Skeletal muscle cell (primary cell): ENCODE measurements at regions not wholly inside any gene's neighbourhood (a gene's known extent, or its start where the extent isn't known, plus 50 kb on each side); places are given as distances from the start of the nearest gene placed in this dataset.

Experiments used
- DNase-seq: peaks from one replicate; pipeline ENCODE4 v3.0.0-alpha.2; 2010; ENCODE audit warnings: low read depth
- H3K4me3 ChIP-seq: 2 replicates; pipeline ENCODE4 v1.5.1; 2011; ENCODE audit warnings: low read depth, mild to moderate bottlenecking, control low read depth, low read length, moderate library complexity

- no peak overlapping the region for H3K4me3 ChIP-seq
- no peak for DNase-seq
Observed at GRCh38 chr12:41983856-41984255, 160.8 kb downstream of the GXYLT1 start.

- no peak overlapping the region for H3K4me3 ChIP-seq
- DNase-seq = no peak
Observed at GRCh38 chr12:41983394-41983793, 161.3 kb downstream of the GXYLT1 start.

GRCh38 chr12:41981758-41982157 is 162.9 kb downstream of the GXYLT1 start:
- no peak overlapping the region for H3K4me3 ChIP-seq
- DNase-seq = no peak

GRCh38 chr12:41981013-41981412 is 163.7 kb downstream of the GXYLT1 start:
- H3K4me3 ChIP-seq = no peak overlapping the region
- no peak for DNase-seq

DNA sequence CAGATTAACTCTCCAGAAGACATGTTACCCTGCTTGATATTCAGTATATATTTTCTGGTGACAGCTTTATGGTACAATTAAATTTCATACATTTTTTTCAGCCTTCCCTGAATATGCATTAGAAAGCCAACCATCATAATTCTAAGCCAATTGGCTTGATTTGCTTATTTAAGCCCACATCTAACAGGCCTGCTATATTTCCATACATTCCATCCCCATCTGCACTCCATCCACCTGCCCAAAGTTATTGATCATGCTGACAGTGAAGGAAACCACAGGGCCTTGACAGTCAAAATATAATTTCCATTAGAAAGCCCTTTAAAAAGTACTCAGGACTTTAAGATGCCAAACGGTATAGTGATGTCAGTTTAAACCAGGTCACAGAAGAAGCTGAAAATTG is 164.3 kb downstream of the GXYLT1 start:
- H3K4me3 ChIP-seq = no peak overlapping the region
- DNase-seq = no peak

DNA sequence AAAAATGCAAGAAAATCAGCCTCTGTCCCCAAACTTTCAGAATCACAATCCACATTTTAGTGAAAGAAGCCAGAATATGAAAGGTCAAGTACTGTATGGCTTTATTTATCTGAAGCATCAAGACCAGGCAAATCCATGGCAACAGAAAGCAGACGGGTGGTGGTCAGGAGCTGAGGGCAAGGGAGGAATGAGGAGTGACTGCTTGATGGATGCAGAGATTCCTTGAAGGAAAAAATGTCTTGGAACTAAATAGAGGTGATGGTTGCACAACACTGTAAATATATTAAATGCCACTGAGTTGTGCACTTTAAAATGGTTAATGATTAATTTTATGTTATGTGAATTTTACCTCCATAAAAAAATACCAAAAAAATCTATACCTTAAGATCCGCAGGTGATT is 165.1 kb downstream of the GXYLT1 start:
- H3K4me3 ChIP-seq = no peak overlapping the region
- no peak for DNase-seq

GRCh38 chr12:41972598-41972997 is 172.1 kb downstream of the GXYLT1 start:
- no peak overlapping the region for H3K4me3 ChIP-seq
- no peak for DNase-seq

DNA sequence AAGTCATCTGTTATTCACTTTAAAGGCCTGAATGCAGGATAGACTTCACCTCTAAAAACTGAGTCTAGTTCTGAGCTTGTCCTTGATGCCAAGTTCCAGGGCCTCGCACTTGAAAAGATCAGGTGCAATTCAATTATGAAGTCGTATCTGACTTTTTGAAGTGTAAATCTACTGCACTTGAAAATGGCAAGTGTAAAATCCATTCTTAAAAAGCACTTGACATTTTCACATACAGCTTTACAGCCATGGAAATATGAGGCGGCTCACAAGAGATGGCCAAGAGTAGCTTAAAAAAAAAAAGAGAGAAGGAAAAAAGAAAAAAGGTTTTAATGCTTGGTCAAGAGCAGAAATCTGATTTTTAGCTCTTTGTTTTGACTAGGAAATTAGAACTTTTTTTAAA is 172.5 kb downstream of the GXYLT1 start:
- H3K4me3 ChIP-seq = no peak overlapping the region
- DNase-seq = no peak

DNA sequence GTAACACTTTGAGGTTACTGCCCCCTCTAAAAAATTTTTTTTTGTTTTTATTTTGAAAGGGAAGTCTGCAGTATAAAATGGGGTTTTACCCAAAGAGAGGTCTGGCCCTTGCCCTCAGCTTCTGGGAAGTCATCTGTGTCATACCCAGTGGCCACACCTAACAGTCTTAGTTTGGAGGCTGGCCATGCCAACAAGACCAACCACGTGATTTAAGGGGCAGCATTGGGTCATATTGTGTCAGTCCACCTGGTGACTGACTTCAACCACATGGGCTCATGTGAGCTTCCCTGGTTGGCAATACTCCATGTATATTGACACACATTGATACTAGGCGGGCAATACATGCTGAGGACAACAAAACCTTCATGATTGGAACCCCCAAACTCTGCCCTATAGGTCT is 173.9 kb downstream of the GXYLT1 start:
- H3K4me3 ChIP-seq = no peak overlapping the region
- DNase-seq = no peak

- H3K4me3 ChIP-seq = no peak overlapping the region
- no peak for DNase-seq
Observed at GRCh38 chr12:41968599-41968998, 176.1 kb downstream of the GXYLT1 start.

DNA sequence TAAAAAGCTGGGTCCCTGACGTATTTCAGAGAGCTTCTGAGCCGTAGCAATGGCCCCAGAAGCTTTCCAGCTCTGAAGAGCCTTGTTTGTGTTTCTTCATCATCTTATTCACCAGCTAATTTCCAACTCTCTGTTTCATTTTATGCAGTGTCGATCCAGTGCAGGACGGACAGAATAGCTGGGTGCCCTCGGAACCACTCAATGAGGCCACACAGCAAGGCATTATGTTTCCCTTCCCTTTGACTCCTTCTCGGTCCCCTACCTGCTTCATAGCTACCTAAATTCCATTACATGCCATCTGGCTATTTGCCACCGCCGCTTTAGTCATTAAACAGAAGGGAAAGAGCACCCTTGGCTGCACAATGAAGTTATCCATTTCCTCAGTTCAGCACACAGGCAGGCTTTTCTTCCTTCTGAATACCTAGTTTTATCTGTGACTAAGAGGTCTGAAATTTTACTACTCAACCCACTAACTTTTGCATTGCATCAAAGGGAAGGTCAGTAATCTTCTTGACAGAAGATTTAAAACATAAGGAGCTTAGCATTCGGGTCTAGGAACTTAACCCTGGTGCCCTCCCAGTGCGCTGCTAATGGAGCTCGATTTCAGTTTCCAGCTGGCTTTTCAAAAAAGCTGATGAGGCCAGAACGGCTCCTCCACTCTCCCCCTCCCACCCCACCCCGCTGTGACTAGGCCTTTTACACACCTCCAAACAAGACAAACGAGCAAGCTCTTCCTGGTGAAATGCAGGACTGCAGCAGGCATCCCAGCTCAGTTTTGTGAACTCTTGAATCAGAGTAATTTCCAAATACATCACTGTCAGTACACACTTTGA is 176.8 kb downstream of the GXYLT1 start:
- DNase-seq = no peak
- no peak overlapping the region for H3K4me3 ChIP-seq

DNA sequence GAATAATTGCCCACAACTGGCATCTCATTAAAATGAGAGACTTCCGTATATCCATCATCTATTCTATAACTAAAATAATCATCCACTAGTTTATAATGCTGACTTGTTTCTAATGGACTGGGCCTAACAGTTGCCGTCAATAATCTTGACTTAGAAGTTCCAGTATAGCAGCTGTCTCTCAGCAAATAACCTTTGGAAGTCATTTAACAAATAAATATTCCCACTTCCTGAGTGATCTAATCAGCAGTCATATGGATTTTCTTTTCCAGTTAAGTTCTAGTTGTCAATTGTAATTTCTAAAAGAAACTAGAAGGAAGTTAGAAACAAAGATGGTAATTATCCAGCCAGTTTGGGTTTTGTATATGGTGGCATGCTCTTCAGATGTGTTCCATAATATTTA is 177.8 kb downstream of the GXYLT1 start:
- no peak overlapping the region for H3K4me3 ChIP-seq
- DNase-seq = no peak

GRCh38 chr12:41966001-41966400 is 178.7 kb downstream of the GXYLT1 start:
- DNase-seq = no peak
- no peak overlapping the region for H3K4me3 ChIP-seq

DNA sequence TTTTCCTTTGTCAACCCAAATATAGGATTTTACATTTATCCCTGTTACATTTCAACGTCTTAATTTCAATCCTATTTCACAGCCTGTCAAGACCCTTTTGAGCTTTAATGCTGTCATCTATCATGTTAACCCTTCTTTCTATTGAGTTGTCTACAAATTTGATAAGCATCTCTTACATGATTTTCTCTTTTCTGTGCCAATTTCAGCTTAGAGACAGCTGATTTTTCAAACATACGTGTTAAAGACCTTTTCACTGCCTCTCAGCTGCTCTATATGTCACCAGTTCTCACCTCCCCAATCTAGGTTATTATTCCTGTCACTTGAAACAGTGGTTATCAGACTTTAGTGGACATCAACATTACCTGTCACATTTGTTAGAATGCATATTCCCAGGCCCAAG is 181.3 kb downstream of the GXYLT1 start:
- DNase-seq = no peak
- no peak overlapping the region for H3K4me3 ChIP-seq

- H3K4me3 ChIP-seq = no peak overlapping the region
- DNase-seq = no peak
Observed at GRCh38 chr12:41962171-41962572, 182.5 kb downstream of the GXYLT1 start.

DNA sequence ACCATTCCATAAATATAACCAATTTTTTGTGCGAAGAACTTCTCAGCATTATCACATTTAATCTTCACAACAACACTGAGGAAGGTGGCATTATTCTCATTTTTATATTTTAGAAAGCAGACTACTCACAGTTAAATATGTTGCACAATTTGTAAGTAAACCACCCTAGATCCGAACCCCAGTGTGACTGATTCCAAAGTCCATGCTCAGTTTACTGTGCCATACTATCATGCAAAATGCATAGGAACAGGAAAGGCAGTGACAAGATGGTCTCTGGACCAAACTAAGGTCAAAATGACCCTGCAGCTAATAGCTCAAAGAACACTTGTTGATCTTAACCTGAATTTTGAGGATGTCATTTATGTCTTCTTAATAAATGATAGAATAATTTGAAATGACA is 185.4 kb downstream of the GXYLT1 start:
- H3K4me3 ChIP-seq = no peak overlapping the region
- DNase-seq = no peak

DNA sequence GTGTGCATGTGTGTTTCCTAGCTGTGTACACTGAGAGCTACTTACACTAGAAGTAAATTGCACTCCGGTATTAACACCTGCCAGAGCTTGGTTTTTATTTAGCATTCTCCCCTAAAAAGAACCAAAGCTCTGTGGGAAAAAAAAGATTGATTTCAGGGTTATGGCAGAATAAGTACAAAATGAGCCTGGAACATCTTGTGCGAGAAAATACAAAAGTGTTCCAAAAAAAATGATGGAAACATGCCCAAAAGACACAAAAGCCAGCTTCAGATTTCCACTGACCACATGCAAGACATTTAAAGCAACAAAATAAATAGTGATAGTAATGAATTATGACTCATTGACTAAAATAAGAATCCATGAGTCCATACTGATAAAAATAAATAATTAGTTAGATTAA is 188.3 kb downstream of the GXYLT1 start:
- no peak overlapping the region for H3K4me3 ChIP-seq
- DNase-seq = no peak

DNA sequence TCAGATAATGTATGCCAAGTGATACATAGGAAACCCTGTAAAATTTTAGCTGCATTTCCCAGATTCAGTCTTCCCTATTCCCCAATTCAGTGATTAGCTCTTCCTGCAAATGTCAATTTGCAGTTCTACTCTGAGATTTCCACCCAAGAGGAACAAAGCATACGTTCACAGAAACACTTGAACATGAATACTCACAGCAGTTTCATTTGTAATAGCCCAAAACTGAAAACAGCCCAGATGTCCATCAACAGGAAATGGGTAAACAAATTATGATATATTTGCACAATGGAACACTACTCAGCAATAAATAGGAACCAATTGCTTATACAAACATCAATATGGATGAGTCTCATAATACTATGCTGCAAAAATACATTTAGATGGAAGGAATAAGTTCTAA is 194.2 kb downstream of the GXYLT1 start:
- no peak overlapping the region for H3K4me3 ChIP-seq

DNA sequence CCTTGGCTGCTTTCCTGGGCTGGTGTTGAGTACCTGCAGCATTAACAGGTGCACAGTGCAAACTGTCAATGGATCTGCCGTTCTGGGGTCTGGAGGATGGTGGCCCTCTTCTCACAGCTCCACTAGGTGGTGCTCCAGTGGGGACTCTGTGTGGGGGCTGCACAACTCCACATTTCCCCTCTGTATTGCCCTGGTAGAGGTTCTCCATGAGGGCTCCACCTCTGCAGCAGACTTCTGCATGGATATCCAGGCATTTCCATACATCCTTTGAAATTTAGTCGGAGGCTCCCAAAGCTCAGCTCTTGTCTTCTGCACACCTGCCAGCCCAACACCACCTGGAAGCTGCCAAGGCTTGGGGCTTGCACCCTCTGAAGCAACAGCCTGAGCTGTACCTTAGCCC is 198.6 kb downstream of the GXYLT1 start:
- no peak for DNase-seq
- H3K4me3 ChIP-seq = no peak overlapping the region

More for the DNA sequence above, 194.2 kb downstream of the GXYLT1 start:
- no peak for DNase-seq

DNA sequence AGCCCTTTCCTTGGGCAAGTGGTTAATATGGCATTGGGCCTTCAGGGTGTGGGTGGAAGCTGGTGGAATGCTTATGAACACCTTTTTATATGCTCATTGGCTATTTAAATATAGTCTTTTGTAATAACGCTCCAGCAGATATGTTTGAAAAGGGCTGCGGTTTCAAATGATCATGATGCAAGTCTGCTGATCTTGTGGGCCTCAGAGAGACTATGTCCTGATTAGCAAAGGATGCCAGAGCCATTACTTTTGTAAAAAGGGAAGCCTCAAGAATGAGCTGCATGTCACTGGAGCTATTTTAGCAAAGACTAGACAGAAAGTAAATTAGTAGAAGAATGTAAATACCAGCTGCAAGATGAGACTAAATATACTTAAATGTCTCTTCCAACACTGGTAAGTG is 200.5 kb downstream of the GXYLT1 start:
- H3K4me3 ChIP-seq = no peak overlapping the region
- no peak for DNase-seq

- DNase-seq = no peak
- H3K4me3 ChIP-seq = no peak overlapping the region
Observed at GRCh38 chr12:41943671-41944070, 201.0 kb downstream of the GXYLT1 start.

- no peak for DNase-seq
- H3K4me3 ChIP-seq = no peak overlapping the region
Observed at GRCh38 chr12:41942354-41942753, 202.3 kb downstream of the GXYLT1 start.
